Activated B cell treated with CpG ODN at 0.5 μM for 24 hours (primary cell): ENCODE measurements at regions not wholly inside any gene's neighbourhood (a gene's known extent, or its start where the extent isn't known, plus 50 kb on each side); places are given as distances from the start of the nearest gene placed in this dataset.

Source experiments
- ATAC-seq: fragments of 200-7000 bp; cut with Tn5 transposase; one replicate; pipeline ENCODE4 v1.10.0; 2021; ENCODE audit warnings: low read depth, mild to moderate bottlenecking, moderate library complexity
- CTCF ChIA-PET: fragments of 350-600 bp; sonication (Branson Sonifier 250); formaldehyde crosslinking; loops from one replicate; lab custom pipeline; 2021; ENCODE audit warnings: antibody characterized with exemption; lab: Charles Lee
- POLR2A ChIA-PET: fragments of 350-600 bp; sonication (Branson Sonifier 250); formaldehyde crosslinking; loops from one replicate; lab custom pipeline; 2021; ENCODE audit warnings: antibody characterized with exemption; lab: Charles Lee
- DNase-seq: peaks from one replicate; pipeline ENCODE4 v3.0.0; 2022
- H3K27ac Mint-ChIP-seq: one replicate; pipeline ENCODE4 v1.8.0; 2020; ENCODE audit warnings: mixed read lengths
- H3K27me3 Mint-ChIP-seq: one replicate; pipeline ENCODE4 v1.8.0; 2021; ENCODE audit warnings: mixed read lengths
- H3K36me3 Mint-ChIP-seq: one replicate; pipeline ENCODE4 v1.8.0; 2021; ENCODE audit warnings: low read depth, mixed read lengths
- H3K4me1 Mint-ChIP-seq: one replicate; pipeline ENCODE4 v1.8.0; 2021; ENCODE audit warnings: mixed read lengths
- H3K4me3 Mint-ChIP-seq: one replicate; pipeline ENCODE4 v1.8.0; 2020; ENCODE audit warnings: mild to moderate bottlenecking, mixed read lengths
- H3K9me3 Mint-ChIP-seq: one replicate; pipeline ENCODE4 v1.8.0; 2020; ENCODE audit warnings: mixed read lengths
- CTCF ChIP-seq: fragments of 200-600 bp; IDR thresholded peaks from one replicate; pipeline ENCODE4 v1.8.0; 2022; ENCODE audit warnings: antibody characterized with exemption, mild to moderate bottlenecking
- intact Hi-C: fragments of 100-400 bp; cut with micrococcal nuclease; formaldehyde crosslinking; loops from one replicate; pipeline ENCODE4 v1.15.1; 2024

- Mint-ChIP-seq H3K4me3 (no peak overlapping the region), H3K4me1 (no peaks in the 10 kb centered on the region), H3K9me3 (peaks cover 4% of the 10 kb centered on the region), H3K36me3 (no peaks in the 10 kb centered on the region), H3K27ac (no peak overlapping the region), H3K27me3 (no peaks in the 10 kb centered on the region)
- POLR2A ChIA-PET: no interaction called here
- no peak for TF ChIP-seq CTCF
- ATAC-seq (no peak), DNase-seq (no peak)
- CTCF ChIA-PET: no interaction called here
- intact Hi-C loops: no loop called here
Observed at GRCh38 chr16:65770752-65771151, 595.7 kb upstream of the CDH5 start.

GRCh38 chr16:65769776-65770438, 596.6 kb upstream of the CDH5 start:
- no peaks in the 10 kb centered on the region for H3K27me3 Mint-ChIP-seq
- CTCF ChIA-PET: no interaction called here
- no peak for ATAC-seq
- no peak for DNase-seq
- intact Hi-C loops: no loop called here
- POLR2A ChIA-PET: no interaction called here
- no peak for TF ChIP-seq CTCF
- no peaks in the 10 kb centered on the region for H3K4me1 Mint-ChIP-seq
- H3K27ac Mint-ChIP-seq: no peak overlapping the region
- peaks cover 4% of the 10 kb centered on the region for H3K9me3 Mint-ChIP-seq
- no peak overlapping the region for H3K4me3 Mint-ChIP-seq
- H3K36me3 Mint-ChIP-seq: no peaks in the 10 kb centered on the region

DNA sequence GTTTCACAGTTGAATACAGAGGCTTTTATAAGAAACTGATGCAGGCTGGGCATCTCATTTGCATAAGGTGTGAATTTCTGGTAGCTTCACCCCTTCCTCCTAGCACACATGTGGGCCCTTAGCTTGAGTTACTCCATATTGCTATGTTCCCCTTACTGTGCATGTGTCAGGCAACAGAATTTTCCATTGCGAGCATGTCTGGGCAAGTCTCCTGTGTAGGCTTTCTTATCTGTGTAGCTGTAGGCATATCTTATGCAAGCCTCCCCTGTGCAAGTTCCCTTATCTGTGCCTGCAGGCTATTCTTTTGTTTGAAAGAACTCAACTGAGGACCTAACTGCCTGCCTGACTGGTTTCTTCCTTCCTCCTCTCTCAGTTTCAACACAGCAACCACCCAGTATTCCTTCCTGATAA, 597.4 kb upstream of the CDH5 start:
- intact Hi-C loops: no loop called here
- Mint-ChIP-seq H3K27ac (no peak overlapping the region), H3K36me3 (no peaks in the 10 kb centered on the region), H3K9me3 (peaks cover 4% of the 10 kb centered on the region), H3K4me1 (peaks cover 1% of the 10 kb centered on the region), H3K27me3 (no peaks in the 10 kb centered on the region), H3K4me3 (no peak overlapping the region)
- ChIA-PET POLR2A (no interaction called here), CTCF (no interaction called here)
- TF ChIP-seq CTCF: no peak
- no peak for DNase-seq
- no peak for ATAC-seq

GRCh38 chr16:65767125-65767524, 599.4 kb upstream of the CDH5 start:
- TF ChIP-seq CTCF: no peak
- ChIA-PET POLR2A (no interaction called here), CTCF (no interaction called here)
- Mint-ChIP-seq H3K27ac (no peak overlapping the region), H3K9me3 (peaks cover 4% of the 10 kb centered on the region), H3K4me1 (peaks cover 3% of the 10 kb centered on the region), H3K27me3 (no peaks in the 10 kb centered on the region), H3K36me3 (no peaks in the 10 kb centered on the region), H3K4me3 (no peak overlapping the region)
- ATAC-seq (no peak), DNase-seq (no peak)
- intact Hi-C loops: no loop called here

- no peak for ATAC-seq
- DNase-seq: no peak
- no peaks in the 10 kb centered on the region for H3K9me3 Mint-ChIP-seq
- H3K36me3 Mint-ChIP-seq: no peaks in the 10 kb centered on the region
- no peak overlapping the region for H3K4me3 Mint-ChIP-seq
- H3K27me3 Mint-ChIP-seq: no peaks in the 10 kb centered on the region
- CTCF ChIA-PET: no interaction called here
- TF ChIP-seq CTCF: no peak
- H3K4me1 Mint-ChIP-seq: peaks cover 3% of the 10 kb centered on the region
- intact Hi-C loops: no loop called here
- POLR2A ChIA-PET: no interaction called here
- no peak overlapping the region for H3K27ac Mint-ChIP-seq
Observed at GRCh38 chr16:65763640-65764305, 602.7 kb upstream of the CDH5 start.
